ENCODE measurements at regions not wholly inside any gene's neighbourhood (a gene's known extent, or its start where the extent isn't known, plus 50 kb on each side); places are given as distances from the start of the nearest gene placed in this dataset.
"Not testable (repeated sequence)": the region's sequence is repeated elsewhere in the genome, so short reads cannot be mapped to it uniquely, and the experiment has no call there.

GRCh38 chr22:17284888-17285287, 65.7 kb upstream of the ADA2 start:
- no peak for TF ChIP-seq CTCF (IDR thresholded peaks at IDR 0.05; ENCODE audit: low read depth, low read length)
- Histone ChIP-seq H3K27ac (no peak overlapping the region), H3K36me3 (no peaks in the 10 kb centered on the region), H3K27me3 (ENCODE audit: insufficient read depth, low read depth, severe bottlenecking) (peaks cover 2% of the 10 kb centered on the region), H3K9me3 (ENCODE audit: severe bottlenecking) (no peaks in the 10 kb centered on the region), H3K4me3 (ENCODE audit: low read depth, low read length) (no peak overlapping the region)
- DNase-seq, result no peak

- Histone ChIP-seq H3K36me3 (no peaks in the 10 kb centered on the region), H3K27ac (no peak overlapping the region), H3K27me3 (ENCODE audit: insufficient read depth, low read depth, severe bottlenecking) (peaks cover 2% of the 10 kb centered on the region), H3K4me3 (ENCODE audit: low read depth, low read length) (no peak overlapping the region), H3K9me3 (ENCODE audit: severe bottlenecking) (no peaks in the 10 kb centered on the region)
- TF ChIP-seq CTCF (IDR thresholded peaks at IDR 0.05; ENCODE audit: low read depth, low read length), result no peak
- no peak for DNase-seq
Measured at GRCh38 chr22:17284466-17284865, 65.2 kb upstream of the ADA2 start.

GRCh38 chr22:17283865-17284264, 64.6 kb upstream of the ADA2 start:
- H3K27ac ChIP-seq; H3K4me3 ChIP-seq (ENCODE audit: low read depth, low read length); DNase-seq; H3K27me3 ChIP-seq (ENCODE audit: insufficient read depth, low read depth, severe bottlenecking); H3K36me3 ChIP-seq; H3K9me3 ChIP-seq (ENCODE audit: severe bottlenecking): not testable (repeated sequence)

- H3K4me3 ChIP-seq (ENCODE audit: low read depth, low read length), result no peak overlapping the region
- H3K27ac ChIP-seq, result no peak overlapping the region
- H3K36me3 ChIP-seq, result no peaks in the 10 kb centered on the region
- no peaks in the 10 kb centered on the region for H3K9me3 ChIP-seq (ENCODE audit: severe bottlenecking)
- peaks cover 2% of the 10 kb centered on the region for H3K27me3 ChIP-seq (ENCODE audit: insufficient read depth, low read depth, severe bottlenecking)
- DNase-seq, result no peak
- no peak for TF ChIP-seq CTCF (IDR thresholded peaks at IDR 0.05; ENCODE audit: low read depth, low read length)
Measured at GRCh38 chr22:17283423-17283822, 64.2 kb upstream of the ADA2 start.

GRCh38 chr22:17281440-17281841, 62.2 kb upstream of the ADA2 start:
- Histone ChIP-seq H3K9me3 (ENCODE audit: severe bottlenecking) (no peaks in the 10 kb centered on the region), H3K27me3 (ENCODE audit: insufficient read depth, low read depth, severe bottlenecking) (no peaks in the 10 kb centered on the region), H3K36me3 (no peaks in the 10 kb centered on the region), H3K4me3 (ENCODE audit: low read depth, low read length) (no peak overlapping the region), H3K27ac (no peak overlapping the region)
- no peak for DNase-seq
- TF ChIP-seq CTCF (IDR thresholded peaks at IDR 0.05; ENCODE audit: low read depth, low read length), result no peak

- H3K36me3 ChIP-seq, result no peaks in the 10 kb centered on the region
- no peak for TF ChIP-seq CTCF (IDR thresholded peaks at IDR 0.05; ENCODE audit: low read depth, low read length)
- H3K9me3 ChIP-seq (ENCODE audit: severe bottlenecking), result no peaks in the 10 kb centered on the region
- DNase-seq, result no peak
- no peak overlapping the region for H3K27ac ChIP-seq
- no peak overlapping the region for H3K4me3 ChIP-seq (ENCODE audit: low read depth, low read length)
- no peaks in the 10 kb centered on the region for H3K27me3 ChIP-seq (ENCODE audit: insufficient read depth, low read depth, severe bottlenecking)
Measured at GRCh38 chr22:17281026-17281425, 61.8 kb upstream of the ADA2 start.
